ENCODE measurements at regions not wholly inside any gene's neighbourhood (a gene's known extent, or its start where the extent isn't known, plus 50 kb on each side); places are given as distances from the start of the nearest gene placed in this dataset.
A peak's percentile ranks its signal among the peaks of the same experiment; 100 is the strongest.

GRCh38 chr3:194998948-194999347 is 272.0 kb downstream of the XXYLT1 start:
- peak overlapping the region in 1 of 3 experiments; percentile 21; a peak in 1 of 7 replicates for H3K27ac Mint-ChIP-seq
- H3K4me3 Mint-ChIP-seq = no peak overlapping the region
- Histone ChIP-seq H4K8ac (replicated peaks; ENCODE audit: insufficient read length, low read depth, low read length) (no peak overlapping the region), H2BK20ac (ENCODE audit: low read depth, low read length, poor library complexity, severe bottlenecking) (no peak overlapping the region), H3K9ac (ENCODE audit: extremely low read depth, insufficient read length, low read length) (no peak overlapping the region), H2BK12ac (ENCODE audit: insufficient read length, low read depth, low read length) (no peak overlapping the region), H3K56ac (ENCODE audit: insufficient read length, low read depth, low read length) (no peak overlapping the region), H2BK120ac (ENCODE audit: low read depth, low read length, poor library complexity, severe bottlenecking) (no peak overlapping the region), H3K27ac (ENCODE audit: insufficient read length, low read depth, low read length) (no peak overlapping the region), H2AK5ac (ENCODE audit: insufficient read length, low read length) (no peak overlapping the region), H3K23ac (ENCODE audit: insufficient read length, low read depth, low read length) (no peak overlapping the region), H3K14ac (ENCODE audit: insufficient read depth, low read length) (no peak overlapping the region), H3K23me2 (ENCODE audit: insufficient read length, low read depth, low read length, poor library complexity, severe bottlenecking) (no peaks in the 10 kb centered on the region), H3K9me3 (ENCODE audit: control insufficient read depth, low read depth, low read length) (no peaks in the 10 kb centered on the region), H3K4ac (ENCODE audit: low read depth, low read length) (no peak overlapping the region), H3K27me3 (ENCODE audit: insufficient read depth, low read length) (no peaks in the 10 kb centered on the region), H2AFZ (ENCODE audit: low read length) (no peak overlapping the region), H4K20me1 (ENCODE audit: control insufficient read depth, insufficient read depth, insufficient read length) (no peaks in the 10 kb centered on the region), H3K4me2 (ENCODE audit: insufficient read depth, insufficient read length, low read length) (no peak overlapping the region), H4K91ac (ENCODE audit: insufficient read length, low read depth, low read length) (no peak overlapping the region), H3K79me2 (ENCODE audit: insufficient read depth, low read length) (no peaks in the 10 kb centered on the region), H3T11ph (ENCODE audit: low read length) (no peak overlapping the region), H3K79me1 (ENCODE audit: insufficient read depth, low read depth, low read length, poor library complexity, severe bottlenecking) (no peaks in the 10 kb centered on the region), H3K4me1 (ENCODE audit: insufficient read depth, low read length) (no peaks in the 10 kb centered on the region), H3K18ac (ENCODE audit: insufficient read length, low read depth, low read length) (no peak overlapping the region), H2BK15ac (ENCODE audit: low read depth, low read length) (no peak overlapping the region), H4K5ac (ENCODE audit: insufficient read length, low read depth, low read length) (no peak overlapping the region), H2BK5ac (ENCODE audit: insufficient read length, low read length) (no peak overlapping the region)
- DNase-seq = no peak
- H3K36me3 Mint-ChIP-seq (ENCODE audit: insufficient read depth in 1 of 3, low read depth in 3 of 3) = no peaks in the 10 kb centered on the region
- no peaks in the 10 kb centered on the region; a peak in 2 of 5 replicates for H3K9me3 Mint-ChIP-seq
- TF ChIP-seq CTCF (conservative IDR thresholded peaks at IDR 0.05) = no peak
- peaks cover 23 to 25% of the 10 kb centered on the region in 2 experiments for H3K4me1 Mint-ChIP-seq
- peaks cover 15% of the 10 kb centered on the region for H3K27me3 Mint-ChIP-seq (ENCODE audit: low read depth)
- no CpG with 5 or more reads among the region's 5 CpGs for WGBS (ENCODE audit: extremely low coverage, insufficient read length, low lambda C conversion rate)
